ENCODE measurements at regions not wholly inside any gene's neighbourhood (a gene's known extent, or its start where the extent isn't known, plus 50 kb on each side); places are given as distances from the start of the nearest gene placed in this dataset.

GRCh38 chr7:156499247-156499881 is 141.2 kb upstream of the RNF32 start:
- intact Hi-C loops (cut with DNase I), result no loop called here

DNA sequence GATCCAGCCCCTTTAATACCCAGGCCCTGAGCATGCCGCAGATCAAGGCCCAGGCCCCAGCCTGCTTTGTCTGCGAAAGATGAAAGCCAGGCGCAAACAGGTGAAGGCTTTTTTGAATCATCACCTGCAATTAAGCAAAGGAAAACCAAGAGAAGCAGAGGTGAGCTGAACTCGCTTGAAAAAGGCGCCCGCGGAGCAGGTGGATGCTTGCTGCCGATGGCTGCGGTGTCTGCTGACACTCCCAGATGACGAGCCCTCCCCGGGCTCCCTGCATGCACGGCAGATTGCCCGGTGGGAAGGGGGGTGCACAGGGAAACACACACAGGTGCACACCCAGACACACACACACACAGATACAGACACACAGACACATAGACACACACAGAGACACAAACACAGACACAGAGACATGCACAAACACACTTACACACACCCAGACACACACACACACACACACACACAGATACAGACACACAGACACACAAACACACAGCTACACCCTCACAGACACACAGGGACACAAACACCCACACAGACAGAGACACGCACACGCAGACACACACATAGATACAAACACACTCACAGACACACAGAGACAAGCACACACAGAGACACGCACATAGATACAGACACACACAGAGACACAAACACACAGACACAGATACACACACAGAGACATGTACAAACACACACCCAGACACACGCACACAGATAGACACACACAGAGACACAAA is 142.6 kb upstream of the RNF32 start:
- ATAC-seq (no peak), DNase-seq (no peak)
- Histone ChIP-seq H3K27me3 (no peaks in the 10 kb centered on the region), H3K4me1 (no peaks in the 10 kb centered on the region), H3K4me3 (no peak overlapping the region), H3K9me3 (peaks cover 0 to 4% of the 10 kb centered on the region in 2 donors), H3K36me3 (no peaks in the 10 kb centered on the region), H3K27ac (no peak overlapping the region)
- TF ChIP-seq CTCF (IDR thresholded peaks at IDR 0.05), result no peak
- intact Hi-C loops (cut with DNase I), result no loop called here

More at GRCh38 chr7:156499247-156499881, 141.2 kb upstream of the RNF32 start:
- no peak overlapping the region for H3K4me3 ChIP-seq
- no peaks in the 10 kb centered on the region for H3K36me3 ChIP-seq
- H3K27me3 ChIP-seq, result no peaks in the 10 kb centered on the region
- H3K9me3 ChIP-seq, result peaks cover 0 to 4% of the 10 kb centered on the region in 2 donors
- TF ChIP-seq CTCF (IDR thresholded peaks at IDR 0.05), result no peak
- ATAC-seq, result no peak
- DNase-seq, result no peak
- H3K27ac ChIP-seq, result no peak overlapping the region
- H3K4me1 ChIP-seq, result no peaks in the 10 kb centered on the region

- H3K4me3 ChIP-seq, result no peak overlapping the region
- no peaks in the 10 kb centered on the region for H3K27me3 ChIP-seq
- no peak overlapping the region for H3K27ac ChIP-seq
- no peaks in the 10 kb centered on the region for H3K4me1 ChIP-seq
- no peak for TF ChIP-seq CTCF (IDR thresholded peaks at IDR 0.05)
- peaks cover 0 to 2% of the 10 kb centered on the region in 2 donors for H3K9me3 ChIP-seq
- no peak for ATAC-seq
- intact Hi-C loops (cut with DNase I), result no loop called here
- H3K36me3 ChIP-seq, result no peaks in the 10 kb centered on the region
- no peak for DNase-seq
These were observed 143.7 kb upstream of the RNF32 start for GRCh38 chr7:156496865-156497264.

DNA sequence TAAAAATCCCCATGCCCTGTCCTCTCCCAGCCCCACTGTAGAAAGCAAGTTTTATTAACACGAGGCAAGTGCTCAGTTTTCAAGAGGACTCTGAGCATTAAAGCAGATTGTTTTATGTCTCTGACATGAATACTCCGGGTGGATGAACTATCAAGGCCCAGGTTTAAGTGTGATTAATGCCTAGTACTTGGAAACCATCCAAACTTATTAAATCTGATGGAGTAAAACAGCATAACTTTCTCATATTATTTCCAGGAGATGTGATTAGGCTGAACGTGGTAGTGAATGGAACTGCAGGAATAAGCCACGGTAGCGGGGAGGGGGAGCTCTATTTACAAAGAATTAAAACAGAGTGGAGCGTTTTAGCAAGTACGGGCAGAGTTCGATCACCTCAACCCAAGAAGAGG is 144.2 kb upstream of the RNF32 start:
- ATAC-seq (no peak), DNase-seq (no peak)
- no peaks in the 10 kb centered on the region for H3K4me1 ChIP-seq
- intact Hi-C loops (cut with DNase I), result no loop called here
- H3K27ac ChIP-seq, result no peak overlapping the region
- no peak for TF ChIP-seq CTCF (IDR thresholded peaks at IDR 0.05)
- no peaks in the 10 kb centered on the region for H3K27me3 ChIP-seq
- H3K36me3 ChIP-seq, result no peaks in the 10 kb centered on the region
- no peak overlapping the region for H3K4me3 ChIP-seq
- H3K9me3 ChIP-seq, result peaks cover 0 to 2% of the 10 kb centered on the region in 2 donors

- intact Hi-C loops (cut with DNase I), result no loop called here
- no peak for ATAC-seq
- Histone ChIP-seq H3K27ac (no peak overlapping the region), H3K9me3 (no peaks in the 10 kb centered on the region), H3K4me1 (no peaks in the 10 kb centered on the region), H3K27me3 (no peaks in the 10 kb centered on the region), H3K36me3 (no peaks in the 10 kb centered on the region), H3K4me3 (no peak overlapping the region)
- TF ChIP-seq CTCF (IDR thresholded peaks at IDR 0.05), result no peak
- no peak for DNase-seq
These were observed 145.6 kb upstream of the RNF32 start for GRCh38 chr7:156494960-156495359.

Data from left lung (tissue), 4 donors.